SH-SY5Y (cell line): ENCODE measurements at regions not wholly inside any gene's neighbourhood (a gene's known extent, or its start where the extent isn't known, plus 50 kb on each side); places are given as distances from the start of the nearest gene placed in this dataset.

Experiments
- GATA2 ChIP-seq: IDR thresholded peaks from 2 replicates; pipeline ENCODE4 v1.6.1; 2011; ENCODE audit warnings: mild to moderate bottlenecking, low read depth, low read length
- GATA3 ChIP-seq: IDR thresholded peaks from 2 replicates; pipeline ENCODE4 v1.6.1; 2011; ENCODE audit warnings: low read depth, mild to moderate bottlenecking, low read length, moderate library complexity

GRCh38 chrX:25068340-25068739, 52.6 kb upstream of the ARX start:
- no peak for TF ChIP-seq GATA3
- TF ChIP-seq GATA2: no peak
